CD4-positive, alpha-beta T cell treated with Interleukin-4 for 4 hours (primary cell): ENCODE measurements at regions not wholly inside any gene's neighbourhood (a gene's known extent, or its start where the extent isn't known, plus 50 kb on each side); places are given as distances from the start of the nearest gene placed in this dataset.
"Not testable (repeated sequence)": the region's sequence is repeated elsewhere in the genome, so short reads cannot be mapped to it uniquely, and the experiment has no call there.

Source experiments
- DNase-seq: peaks from one replicate; pipeline ENCODE4 v3.0.0-alpha.2; 2020

DNA sequence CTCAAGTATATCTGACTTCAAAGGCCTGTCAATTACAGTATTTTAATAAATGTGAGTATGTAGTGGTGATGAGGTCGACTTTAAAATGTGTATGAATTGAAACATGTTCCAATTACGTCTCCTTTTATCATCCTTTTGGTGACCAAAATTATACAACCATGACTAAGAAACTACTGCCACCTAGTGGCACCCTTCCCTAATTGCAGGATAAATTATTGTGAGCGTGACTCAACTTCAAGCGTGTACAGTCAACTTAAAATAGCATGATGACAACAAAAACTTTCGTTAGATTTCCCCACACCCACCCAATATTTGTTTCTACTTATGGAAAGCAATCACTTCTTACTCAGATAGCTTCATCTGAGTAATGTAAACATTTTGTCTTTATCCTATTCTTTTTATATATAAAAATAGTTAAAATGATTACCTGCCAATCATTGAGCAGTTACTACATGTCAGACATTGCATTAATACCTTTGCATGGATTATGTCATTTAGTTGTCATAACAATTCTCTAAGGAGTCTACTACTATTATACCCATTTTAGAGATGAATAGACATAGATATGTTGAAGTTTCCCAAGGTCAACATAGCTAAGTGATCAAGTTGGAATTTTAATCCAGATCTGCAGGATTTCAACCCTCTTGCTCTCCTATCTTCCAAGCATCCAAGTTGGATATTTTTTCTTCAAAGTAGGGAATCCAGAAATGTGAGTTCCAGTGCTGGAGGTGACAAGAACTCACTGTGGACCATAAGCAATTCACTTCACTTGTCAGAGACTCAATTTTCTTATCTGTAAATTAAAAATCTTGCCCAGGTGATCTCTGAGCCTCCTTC, 106.0 kb downstream of the MEX3B start:
- DNase-seq: peak; percentile 6

DNA sequence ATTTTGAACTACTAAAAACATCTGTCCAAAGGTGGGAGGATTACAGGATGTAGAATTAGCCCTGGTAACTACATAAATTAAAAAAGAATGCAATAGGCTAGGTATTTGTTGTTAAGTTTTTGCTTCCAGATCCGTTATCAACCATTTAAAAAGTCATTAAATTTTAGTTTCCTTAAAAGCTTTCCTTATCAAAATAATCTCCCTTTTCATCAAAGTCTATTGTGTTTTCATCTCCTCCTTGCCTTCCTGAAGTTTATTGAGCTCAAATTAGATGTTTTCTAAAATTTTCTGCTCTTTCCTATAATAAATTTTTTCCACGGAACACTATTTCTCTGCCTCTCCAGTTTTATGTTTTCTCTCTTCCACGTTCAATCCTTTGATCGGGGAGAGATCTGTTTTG, 108.6 kb downstream of the MEX3B start:
- no peak for DNase-seq

DNA sequence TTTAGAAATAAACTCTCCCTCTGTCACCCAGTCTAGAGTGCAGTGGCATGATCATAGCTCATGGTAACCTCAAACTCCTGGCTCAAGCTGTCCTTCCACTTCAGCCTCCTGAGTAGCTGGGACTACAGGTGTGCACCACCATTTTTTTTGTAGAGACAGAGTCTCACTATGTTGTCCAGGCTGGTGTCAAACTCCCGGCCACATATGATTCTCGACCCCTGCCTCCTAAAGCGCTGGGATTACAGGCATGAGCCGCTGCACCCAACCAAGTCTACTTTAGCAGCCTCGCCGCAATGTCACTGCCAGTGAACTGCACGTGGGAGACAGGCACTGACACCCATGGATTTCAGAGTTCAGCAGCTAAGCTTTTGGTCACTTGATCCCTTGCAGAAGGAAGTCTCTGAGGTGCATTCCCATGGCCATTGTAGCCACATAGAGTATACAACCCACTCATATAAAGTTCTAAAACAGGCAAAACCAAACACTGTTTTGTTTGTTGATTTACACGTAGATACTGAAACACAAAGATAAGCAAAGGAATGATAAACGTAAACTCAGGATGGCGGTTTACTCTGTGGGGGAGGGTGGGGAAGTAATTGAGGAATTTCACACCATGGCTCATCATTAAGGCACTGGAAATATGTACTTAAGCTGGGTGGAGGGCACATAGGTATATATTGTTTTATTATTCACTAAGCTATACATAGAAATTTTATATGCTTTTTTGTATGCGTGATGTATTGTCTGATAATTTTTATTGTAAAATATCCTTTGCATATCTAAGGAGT, 115.0 kb downstream of the MEX3B start:
- no peak for DNase-seq

DNA sequence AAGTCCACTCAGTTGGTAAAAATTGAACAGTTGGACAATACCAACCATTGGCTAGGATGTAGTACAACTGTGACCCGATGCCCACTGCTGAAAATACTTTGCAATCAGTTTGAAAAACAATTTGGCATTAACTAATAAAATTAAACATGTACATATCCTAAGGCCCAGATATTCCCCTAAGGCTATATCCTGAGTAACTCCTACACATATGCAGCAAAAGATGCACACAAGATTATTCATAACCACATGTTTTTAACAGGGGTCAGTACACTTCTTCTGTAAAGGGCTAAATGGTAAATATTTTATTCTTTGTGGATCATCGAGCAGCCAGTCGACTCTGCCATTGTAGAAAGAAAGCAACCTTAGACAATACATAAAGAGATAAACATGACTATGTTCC, 116.3 kb downstream of the MEX3B start:
- no peak for DNase-seq

DNA sequence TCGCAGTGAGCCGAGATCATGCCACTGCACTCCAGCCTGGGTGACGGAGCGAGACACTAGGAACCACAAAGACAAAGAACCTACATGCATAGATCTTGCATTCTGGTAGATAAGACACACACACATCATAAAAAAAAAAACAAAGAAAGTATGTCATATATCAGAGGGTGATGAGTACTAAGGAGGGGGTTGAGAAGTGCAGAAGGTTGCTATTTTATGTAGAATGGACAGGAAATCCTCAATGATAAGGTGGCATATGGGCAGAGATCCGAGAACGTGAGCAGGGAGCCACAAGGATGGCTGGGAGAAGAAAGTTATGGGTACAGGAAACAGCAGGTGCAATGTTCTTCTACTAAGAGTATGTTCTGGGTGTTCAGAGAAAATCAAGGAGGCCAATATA, 118.8 kb downstream of the MEX3B start:
- no peak for DNase-seq

DNA sequence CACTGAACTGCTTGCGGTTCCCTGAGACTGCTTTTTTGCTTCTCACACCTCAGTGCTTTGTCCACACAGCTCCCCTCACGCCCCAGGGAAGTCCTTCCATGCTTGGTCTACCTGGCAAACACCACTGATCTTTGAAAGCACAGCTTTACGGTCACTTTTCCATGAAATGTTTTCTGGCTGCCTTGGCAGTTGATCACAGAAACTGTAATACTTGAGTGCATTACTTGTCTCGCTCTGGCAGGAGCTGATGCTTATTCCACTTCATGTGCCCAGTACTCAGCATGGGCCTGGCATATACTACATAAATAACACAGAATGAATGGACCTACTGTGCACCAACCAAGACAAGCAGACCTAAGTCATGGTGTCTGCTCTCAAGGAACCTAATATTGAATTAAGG, 121.1 kb downstream of the MEX3B start:
- no peak for DNase-seq

DNA sequence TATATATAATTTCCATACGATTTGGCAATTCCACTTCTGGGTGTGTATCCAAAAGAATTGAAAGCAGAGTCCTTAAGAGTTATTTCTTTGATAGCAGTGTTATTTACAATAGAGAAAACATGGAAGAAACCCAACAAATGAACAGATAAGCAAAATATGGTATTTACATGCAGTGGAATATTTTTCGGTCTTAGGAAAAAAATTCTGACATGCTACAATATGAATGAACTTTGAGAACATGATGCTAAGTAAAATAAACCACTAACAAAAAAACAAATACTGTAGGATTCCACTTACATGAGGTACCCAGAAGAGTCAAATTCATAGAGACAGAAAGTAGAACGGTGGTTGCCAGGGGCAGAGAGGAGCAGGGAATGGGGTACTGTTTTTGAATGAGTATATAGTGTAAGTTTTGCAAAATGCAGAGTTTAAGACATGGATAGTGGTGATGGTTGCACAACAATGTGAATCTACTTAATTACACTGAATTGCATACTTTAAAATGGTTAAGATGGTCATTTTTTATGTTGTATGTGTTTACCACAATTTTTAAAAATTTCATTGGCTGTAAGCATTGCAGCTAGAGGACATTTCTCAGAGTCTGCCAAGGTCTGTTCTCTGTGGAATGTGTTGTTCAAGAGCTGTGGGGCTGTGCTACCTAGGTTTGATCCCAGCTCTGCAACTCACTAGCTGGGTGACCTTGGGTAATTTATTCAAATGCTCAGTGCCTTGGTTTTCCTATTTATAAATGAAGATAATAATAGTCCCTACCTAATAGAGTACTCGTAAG, 122.1 kb downstream of the MEX3B start:
- no peak for DNase-seq

DNA sequence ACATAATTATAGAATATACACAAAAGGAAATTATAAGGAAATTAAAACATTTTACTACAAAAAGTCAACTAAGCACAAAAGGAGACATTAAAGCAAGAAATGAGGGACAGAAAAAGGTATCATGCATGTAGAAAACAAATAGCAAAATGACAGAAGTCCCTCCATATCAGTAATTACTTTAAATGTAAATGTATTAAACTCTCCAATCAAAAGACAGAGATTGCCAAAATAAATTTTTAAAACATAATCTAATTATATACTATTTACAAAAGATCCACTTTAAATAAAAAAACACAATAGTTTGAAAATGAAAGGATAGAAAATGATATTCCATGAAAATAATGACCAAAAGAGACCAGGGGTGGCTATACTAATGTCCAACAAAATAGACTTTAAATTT, 123.7 kb downstream of the MEX3B start:
- DNase-seq: no peak

DNA sequence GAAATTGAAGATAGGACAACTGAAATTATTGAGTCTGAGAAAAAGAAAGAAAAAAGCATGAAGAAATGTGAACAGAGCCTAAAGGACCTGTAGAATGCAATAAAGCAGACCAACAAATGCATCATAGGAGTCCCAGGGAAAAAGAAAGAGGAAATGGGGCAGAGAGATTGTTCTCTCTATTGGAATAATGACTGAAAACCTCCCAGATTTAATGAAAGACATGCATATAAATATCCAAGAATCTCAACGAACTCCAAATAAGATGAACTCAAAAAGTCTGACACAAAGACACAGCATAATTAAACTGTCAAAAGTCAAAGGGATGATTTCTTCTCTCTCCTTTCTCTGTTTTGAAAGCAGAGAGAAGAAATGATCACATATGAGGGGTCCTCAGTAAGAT, 124.7 kb downstream of the MEX3B start:
- DNase-seq: no peak

DNA sequence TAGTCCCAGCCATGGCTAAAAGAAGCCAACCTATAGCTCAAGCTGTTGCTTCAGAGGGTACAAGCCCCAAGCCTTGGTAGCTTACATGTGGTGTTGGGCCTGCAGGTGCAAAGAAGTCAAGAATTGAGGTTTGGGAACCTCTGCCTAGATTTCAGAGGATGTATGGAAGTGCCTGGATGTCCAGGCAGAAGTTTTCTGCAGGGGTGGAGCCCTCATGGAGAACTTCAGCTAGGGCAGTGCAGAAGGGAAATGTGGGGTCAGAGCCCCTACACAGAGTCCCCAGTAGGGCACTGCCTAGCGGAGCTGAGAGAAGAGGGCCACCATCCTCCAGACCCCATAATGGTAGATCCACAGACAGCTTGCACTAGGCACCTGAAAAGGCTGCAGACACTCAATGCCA, 127.1 kb downstream of the MEX3B start:
- not testable (repeated sequence) for DNase-seq

DNA sequence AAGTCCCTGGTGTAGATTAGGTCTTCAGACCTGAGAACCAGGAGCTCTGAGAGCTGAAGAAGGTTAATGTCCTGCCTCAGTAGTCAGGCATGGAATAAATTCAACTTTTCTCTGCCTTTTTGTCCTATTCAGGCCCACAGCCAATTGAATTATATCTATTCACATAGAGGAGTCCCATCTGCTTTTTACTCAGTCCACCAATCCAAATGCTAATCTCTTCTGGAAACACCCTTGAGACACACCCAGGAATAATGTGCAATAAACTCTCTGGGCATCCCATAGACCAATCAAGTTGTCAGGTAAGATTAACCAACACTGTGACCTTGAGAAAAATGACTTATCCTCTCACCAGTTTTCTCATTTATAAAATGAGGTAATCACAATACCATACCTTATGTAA, 129.4 kb downstream of the MEX3B start:
- no peak for DNase-seq

DNA sequence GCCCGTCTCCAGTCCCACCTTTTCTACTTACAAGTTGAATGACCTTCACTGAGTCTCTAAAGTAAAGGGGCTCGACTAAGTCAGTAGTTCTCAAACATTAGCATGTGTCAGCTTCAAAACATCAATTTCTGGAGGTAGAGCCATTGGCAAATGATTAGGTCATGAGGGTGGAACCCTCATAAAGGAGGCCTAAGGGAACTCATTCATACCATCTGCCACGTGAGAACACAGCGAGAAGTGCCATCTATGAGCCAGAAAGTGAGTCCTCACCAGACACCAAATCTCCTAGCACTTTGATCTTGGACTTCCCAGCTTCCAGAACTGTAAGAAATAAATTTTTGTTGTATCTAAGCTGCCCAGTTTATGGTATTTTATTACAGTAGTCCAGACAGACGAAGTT, 129.8 kb downstream of the MEX3B start:
- DNase-seq: no peak

DNA sequence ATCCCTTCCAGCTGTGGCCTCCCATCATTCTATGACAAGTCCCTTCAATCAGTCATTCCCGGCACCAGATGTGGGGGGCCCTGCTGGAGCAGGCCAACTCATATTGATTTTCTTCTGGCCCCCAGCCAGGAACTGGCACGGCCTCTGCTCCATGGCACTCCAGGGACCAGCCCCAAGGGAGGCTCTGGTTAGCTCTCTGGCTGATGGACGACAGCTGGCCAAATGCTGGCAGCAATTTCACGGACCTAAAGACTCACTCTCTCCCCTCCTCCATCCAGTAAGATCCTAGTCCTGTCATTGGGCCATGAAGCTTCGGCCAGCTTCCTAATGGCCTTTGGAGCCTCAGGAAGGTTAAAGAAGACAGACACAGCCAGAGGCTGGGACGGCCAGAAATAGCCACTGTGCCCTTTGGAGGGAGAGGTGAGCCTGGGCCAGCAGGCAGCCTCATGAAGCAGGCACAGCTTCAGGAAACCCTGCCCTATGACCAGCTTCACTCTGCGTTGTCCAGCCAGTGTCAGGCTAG, 131.0 kb downstream of the MEX3B start:
- no peak for DNase-seq

DNA sequence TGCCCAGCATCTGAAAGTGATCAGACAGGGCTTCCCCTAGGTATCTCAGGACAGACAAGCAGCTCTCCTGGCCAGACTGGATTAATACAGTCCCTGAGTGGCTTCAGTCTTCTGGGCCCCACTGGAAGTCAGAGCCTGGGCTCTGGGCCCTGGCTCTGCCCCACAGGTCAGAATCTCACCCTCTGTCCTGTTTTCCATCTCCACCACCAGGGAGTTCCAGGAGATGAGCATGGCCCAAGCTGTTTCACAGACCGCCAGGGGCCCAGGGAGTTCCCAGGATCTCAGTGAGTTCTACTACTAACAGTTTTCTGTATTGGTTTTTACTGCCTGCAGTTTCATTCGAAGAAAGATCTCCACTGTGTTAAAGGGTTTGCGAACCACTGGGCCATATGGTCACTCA, 131.5 kb downstream of the MEX3B start:
- no peak for DNase-seq

DNA sequence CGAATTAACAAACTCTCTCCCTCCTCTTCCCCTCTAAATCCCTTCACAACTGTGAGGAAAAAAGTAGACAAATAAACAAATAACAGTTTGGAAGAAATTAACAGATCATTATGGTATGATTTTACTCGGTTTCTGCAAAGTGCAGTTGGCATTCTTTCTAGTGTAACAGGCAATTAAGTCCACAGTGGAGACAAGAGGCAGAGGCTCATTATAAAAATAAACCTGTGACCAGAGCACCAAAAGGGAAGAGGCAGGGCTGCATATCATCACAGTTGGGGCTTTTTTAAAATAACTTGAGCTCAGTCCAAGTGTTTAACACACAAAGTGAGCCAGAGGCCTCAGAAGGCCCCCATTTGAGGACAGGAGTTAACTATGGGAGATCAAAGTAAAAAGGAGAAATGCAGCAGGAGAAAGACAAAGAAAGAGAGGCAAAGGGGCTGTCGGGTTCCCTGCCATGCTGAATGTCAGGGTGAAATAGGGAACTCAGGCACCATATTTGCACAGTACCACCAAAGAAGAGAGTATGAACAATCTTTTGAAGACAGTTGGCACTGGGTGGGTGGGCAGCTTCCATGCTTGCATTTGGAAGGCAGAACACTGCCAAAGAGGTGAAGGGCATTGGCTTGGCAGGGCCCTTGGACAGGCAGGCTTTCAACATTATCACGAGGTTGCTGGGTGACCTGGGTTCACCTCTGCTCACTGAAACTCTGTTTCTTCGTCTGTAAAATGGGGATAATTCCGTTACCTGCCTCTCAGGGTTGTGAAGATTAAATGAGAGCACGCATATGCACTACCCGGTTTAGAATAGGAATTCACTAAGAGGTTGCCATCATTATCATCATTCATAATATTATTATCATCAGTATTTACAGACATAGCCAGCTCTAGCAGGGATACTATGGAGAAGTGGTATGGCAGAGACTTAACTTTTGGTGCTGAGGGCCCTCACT, 134.5 kb downstream of the MEX3B start:
- no peak for DNase-seq

DNA sequence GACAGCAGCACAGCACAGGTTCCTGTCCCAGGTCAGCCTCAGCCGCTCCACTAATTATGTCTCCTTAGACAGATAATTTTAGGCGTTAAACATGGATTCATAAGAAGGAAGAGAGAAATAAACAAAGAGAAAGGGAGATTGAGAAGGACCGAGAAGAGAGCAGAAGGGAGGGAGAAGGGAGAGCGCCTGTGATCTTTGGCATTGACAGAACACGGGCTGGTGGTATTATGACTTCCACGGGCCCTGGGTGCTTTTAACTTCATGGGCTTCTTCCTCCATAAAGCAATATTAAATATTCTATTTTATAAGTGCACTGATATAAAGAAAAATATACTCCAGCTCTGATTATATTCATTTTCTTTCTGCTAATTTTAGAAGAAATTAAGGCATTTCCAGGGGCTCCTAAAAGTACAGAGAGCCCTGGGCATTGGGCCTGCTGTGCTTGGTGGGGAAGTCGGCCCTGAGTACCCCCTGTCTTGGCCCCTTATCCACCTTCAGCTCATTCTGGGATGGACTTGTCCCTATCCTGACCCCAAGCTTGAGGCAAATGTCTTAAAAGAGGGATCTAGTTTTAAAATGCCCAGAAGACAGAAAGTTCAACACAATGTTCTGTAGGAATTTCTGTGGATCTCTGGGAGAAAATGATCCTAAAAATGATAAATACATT, 135.3 kb downstream of the MEX3B start:
- DNase-seq: no peak

DNA sequence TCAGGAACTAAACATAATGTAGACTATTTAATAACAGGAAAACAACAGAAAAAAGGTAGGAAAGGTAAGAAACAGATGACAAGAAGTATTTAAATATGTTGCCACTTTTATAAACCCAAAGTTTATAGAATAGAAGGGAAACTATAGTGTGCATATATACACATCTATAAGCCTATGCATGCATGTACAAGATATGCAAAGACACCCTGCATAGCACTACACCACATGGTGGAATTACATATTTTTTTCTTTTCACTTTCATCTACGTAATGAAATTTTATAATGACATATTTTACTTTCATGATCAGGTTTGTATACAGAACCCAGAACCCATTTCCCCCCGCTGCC, 136.8 kb downstream of the MEX3B start:
- DNase-seq: no peak

DNA sequence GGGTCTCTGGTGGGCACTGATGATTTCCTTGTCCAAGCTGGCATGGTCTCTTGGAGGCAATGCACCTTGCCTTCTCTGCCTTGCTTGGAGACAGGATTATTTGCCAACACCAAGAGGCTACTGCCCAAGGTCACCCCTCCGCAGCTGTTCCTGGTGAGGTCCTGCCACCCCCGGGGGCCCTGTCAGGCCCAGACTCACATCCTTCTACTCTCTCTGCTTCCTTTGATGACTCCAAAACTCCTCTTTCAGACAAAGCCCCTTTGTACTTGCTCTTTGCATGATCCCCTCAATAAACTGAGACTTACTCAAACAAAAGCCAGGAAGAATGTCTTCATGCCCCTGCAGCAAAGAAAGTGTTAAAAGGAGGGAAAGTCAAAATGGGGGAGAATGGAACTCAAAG, 137.7 kb downstream of the MEX3B start:
- no peak for DNase-seq

DNA sequence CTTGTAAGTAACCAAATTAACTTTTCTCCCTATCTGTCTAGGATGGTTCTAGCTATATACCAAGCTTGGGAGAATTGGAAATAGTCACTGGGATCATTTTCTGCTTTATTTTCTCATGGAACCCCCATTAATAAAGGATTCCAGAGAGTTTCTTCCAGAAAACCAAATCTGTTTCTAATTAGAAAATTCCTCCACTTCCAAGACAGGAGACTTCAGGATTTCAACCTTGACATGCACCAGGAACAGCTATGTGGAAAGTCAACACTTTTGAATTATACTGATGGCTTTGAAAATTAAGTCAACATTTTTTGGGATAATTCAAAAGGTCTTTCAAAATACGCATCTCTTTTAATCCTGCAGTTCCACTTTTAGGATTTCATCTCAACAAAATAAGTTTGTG, 138.3 kb downstream of the MEX3B start:
- no peak for DNase-seq

DNA sequence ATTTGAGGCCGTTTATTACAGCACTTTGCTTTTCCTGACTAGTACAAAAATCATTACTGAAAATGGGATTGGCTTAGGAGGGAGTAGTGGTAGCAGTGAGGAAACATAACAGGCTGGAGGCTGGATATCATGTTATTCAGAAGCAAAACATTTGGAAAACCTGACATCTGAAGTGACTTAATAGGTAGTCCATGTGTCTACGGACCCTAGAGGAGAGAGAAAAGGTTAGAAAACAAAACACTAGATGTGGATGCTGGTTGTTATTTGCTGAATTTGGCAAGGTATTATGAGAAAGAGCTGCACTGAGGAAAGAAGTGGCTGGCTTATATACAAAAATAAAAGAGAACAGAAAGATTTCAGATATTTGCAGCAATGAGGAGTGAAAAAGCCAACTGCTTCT, 139.9 kb downstream of the MEX3B start:
- DNase-seq: no peak

DNA sequence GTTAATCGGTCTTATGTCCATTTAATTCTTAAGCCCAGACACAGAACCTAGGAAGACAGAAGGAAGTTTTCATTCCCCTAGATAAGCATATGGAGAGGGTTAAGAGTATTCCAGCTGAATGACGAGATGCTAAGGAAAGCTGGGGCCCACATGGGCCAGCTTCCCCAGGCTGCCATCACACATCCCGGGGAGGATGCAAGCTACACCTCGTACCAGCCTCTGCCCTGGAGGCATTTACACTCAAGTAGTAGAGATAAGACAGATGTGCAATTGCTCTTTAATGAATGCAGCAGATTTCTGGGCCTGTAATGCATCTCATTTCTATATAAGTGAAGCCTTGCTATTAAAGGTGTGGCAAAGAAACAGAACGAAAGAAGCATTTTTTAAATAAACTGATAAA, 144.5 kb downstream of the MEX3B start:
- DNase-seq: no peak

DNA sequence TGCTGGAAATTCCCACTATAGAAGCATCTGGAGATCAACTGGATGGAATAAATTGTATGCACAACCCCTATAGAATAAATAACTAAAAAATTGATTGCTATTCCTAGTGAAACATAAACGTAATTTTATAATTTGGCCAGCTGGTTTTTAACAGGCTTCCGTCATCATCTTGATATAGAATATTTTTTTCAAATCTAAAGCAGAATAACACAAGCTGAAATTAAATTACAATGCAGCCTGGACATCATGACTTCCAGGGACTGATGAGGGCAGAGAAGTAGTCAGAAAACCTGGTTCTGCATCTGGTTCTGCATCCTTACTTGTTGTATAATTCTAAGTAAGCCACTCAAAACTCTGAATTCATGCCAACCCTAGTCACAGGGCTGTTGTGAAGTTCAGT, 146.1 kb downstream of the MEX3B start:
- DNase-seq: no peak
